H9 (cell line): ENCODE measurements at regions not wholly inside any gene's neighbourhood (a gene's known extent, or its start where the extent isn't known, plus 50 kb on each side); places are given as distances from the start of the nearest gene placed in this dataset.

Experiments used
- DNase-seq: peaks from one replicate; pipeline ENCODE4 v3.0.0-alpha.2; 2017
- H2AFZ ChIP-seq: one replicate; pipeline ENCODE4 v1.6.1; 2013; ENCODE audit warnings: mild to moderate bottlenecking, low read length, control low read depth, moderate library complexity
- H2AK5ac ChIP-seq: 2 replicates; pipeline ENCODE4 v1.6.1; 2013; ENCODE audit warnings: low read length, control low read depth, mixed read lengths; ENCODE audit not compliant: insufficient read length
- H2BK120ac ChIP-seq: one replicate; pipeline ENCODE4 v1.6.1; 2013; ENCODE audit warnings: low read depth, mild to moderate bottlenecking, low read length, control low read depth, inconsistent platforms; ENCODE audit not compliant: poor library complexity, severe bottlenecking
- H2BK12ac ChIP-seq: 2 replicates; pipeline ENCODE4 v1.6.1; 2013; ENCODE audit warnings: low read length, control low read depth, mixed read lengths, low read depth; ENCODE audit not compliant: insufficient read length
- H2BK15ac ChIP-seq: 2 replicates; pipeline ENCODE4 v1.6.1; 2013; ENCODE audit warnings: low read depth, low read length, control low read depth
- H2BK20ac ChIP-seq: one replicate; pipeline ENCODE4 v1.6.1; 2013; ENCODE audit warnings: low read depth, mild to moderate bottlenecking, low read length, control low read depth, inconsistent platforms; ENCODE audit not compliant: poor library complexity, severe bottlenecking
- H2BK5ac ChIP-seq: 2 replicates; pipeline ENCODE4 v1.6.1; 2013; ENCODE audit warnings: low read length, control low read depth, mixed read lengths; ENCODE audit not compliant: insufficient read length
- H3K14ac ChIP-seq: 2 replicates; pipeline ENCODE4 v1.6.1; 2013; ENCODE audit warnings: low read length, control low read depth; ENCODE audit not compliant: insufficient read depth
- H3K18ac ChIP-seq: 2 replicates; pipeline ENCODE4 v1.6.1; 2013; ENCODE audit warnings: low read depth, mild to moderate bottlenecking, mixed read lengths, low read length, control low read depth; ENCODE audit not compliant: insufficient read length
- H3K23ac ChIP-seq: 2 replicates; pipeline ENCODE4 v1.6.1; 2013; ENCODE audit warnings: low read length, control low read depth, mixed read lengths, low read depth; ENCODE audit not compliant: insufficient read length
- H3K23me2 ChIP-seq: 2 replicates; pipeline ENCODE4 v1.6.1; 2013; ENCODE audit warnings: low read depth, mild to moderate bottlenecking, mixed read lengths, low read length, control low read depth; ENCODE audit not compliant: insufficient read length, poor library complexity, severe bottlenecking
- H3K27ac ChIP-seq: 2 replicates; pipeline ENCODE4 v1.5.1; 2013; ENCODE audit warnings: low read length, control low read depth, mixed read lengths, low read depth; ENCODE audit not compliant: insufficient read length
- H3K27me3 ChIP-seq: 2 replicates; pipeline ENCODE4 v1.6.1; 2013; ENCODE audit warnings: low read length, control low read depth, inconsistent platforms; ENCODE audit not compliant: insufficient read depth
- H3K4ac ChIP-seq: 2 replicates; pipeline ENCODE4 v1.6.1; 2013; ENCODE audit warnings: low read depth, mild to moderate bottlenecking, control low read depth, inconsistent platforms, low read length, moderate library complexity
- H3K4me1 ChIP-seq: 2 replicates; pipeline ENCODE4 v1.6.1; 2013; ENCODE audit warnings: low read length, control low read depth, inconsistent platforms; ENCODE audit not compliant: insufficient read depth
- H3K4me2 ChIP-seq: 2 replicates; pipeline ENCODE4 v1.6.1; 2013; ENCODE audit warnings: low read length, control low read depth, mixed read lengths; ENCODE audit not compliant: insufficient read length, insufficient read depth
- H3K56ac ChIP-seq: 2 replicates; pipeline ENCODE4 v1.6.1; 2013; ENCODE audit warnings: low read depth, mild to moderate bottlenecking, mixed read lengths, low read length, control low read depth; ENCODE audit not compliant: insufficient read length
- H3K79me1 ChIP-seq: 2 replicates; pipeline ENCODE4 v1.6.1; 2013; ENCODE audit warnings: low read depth, mild to moderate bottlenecking, moderate library complexity, low read length, control low read depth, inconsistent platforms; ENCODE audit not compliant: insufficient read depth, poor library complexity, severe bottlenecking
- H3K79me2 ChIP-seq: 2 replicates; pipeline ENCODE4 v1.6.1; 2013; ENCODE audit warnings: low read length, control low read depth, inconsistent platforms; ENCODE audit not compliant: insufficient read depth
- H3K9ac ChIP-seq: 2 replicates; pipeline ENCODE4 v1.6.1; 2013; ENCODE audit warnings: low read length, control low read depth, mixed read lengths; ENCODE audit not compliant: insufficient read length; ENCODE audit errors: extremely low read depth
- H3K9me3 ChIP-seq: one replicate; pipeline ENCODE4 v1.6.1; 2013; ENCODE audit warnings: low read depth, low read length, inconsistent platforms; ENCODE audit not compliant: control insufficient read depth
- H3T11ph ChIP-seq: one replicate; pipeline ENCODE4 v1.6.1; 2013; ENCODE audit warnings: mild to moderate bottlenecking, low read length, control low read depth, inconsistent platforms
- H4K20me1 ChIP-seq: one replicate; pipeline ENCODE4 v1.6.1; 2013; ENCODE audit not compliant: control insufficient read depth, insufficient read length, insufficient read depth
- H4K5ac ChIP-seq: 2 replicates; pipeline ENCODE4 v1.6.1; 2013; ENCODE audit warnings: low read depth, mild to moderate bottlenecking, mixed read lengths, low read length, control low read depth; ENCODE audit not compliant: insufficient read length
- H4K8ac ChIP-seq: replicated peaks from 2 replicates; pipeline ENCODE4 v1.6.1; 2013; ENCODE audit warnings: low read length, control low read depth, mixed read lengths, low read depth; ENCODE audit not compliant: insufficient read length
- H4K91ac ChIP-seq: 2 replicates; pipeline ENCODE4 v1.6.1; 2013; ENCODE audit warnings: low read depth, mild to moderate bottlenecking, moderate library complexity, mixed read lengths, low read length, control low read depth; ENCODE audit not compliant: insufficient read length
- H3K27ac Mint-ChIP-seq, 3 experiments: 2 replicates in 2 of 3; 3 replicates in 1 of 3; pipeline ENCODE4 v1.8.0; 2020 to 2021; ENCODE audit warnings: mixed read lengths in 3 of 3, mild to moderate bottlenecking in 1 of 3, moderate library complexity in 1 of 3
- H3K27me3 Mint-ChIP-seq: 2 replicates; pipeline ENCODE4 v1.8.0; 2021; ENCODE audit warnings: low read depth, mild to moderate bottlenecking, moderate library complexity, mixed read lengths
- H3K36me3 Mint-ChIP-seq, 3 experiments: 2 replicates in 2 of 3; 3 replicates in 1 of 3; pipeline ENCODE4 v1.8.0; 2020 to 2021; ENCODE audit warnings: low read depth in 3 of 3, mixed read lengths in 3 of 3; ENCODE audit not compliant: insufficient read depth in 1 of 3
- H3K4me1 Mint-ChIP-seq, 2 experiments: 2 replicates each; pipeline ENCODE4 v1.8.0; 2020; ENCODE audit warnings: mixed read lengths in 2 of 2
- H3K4me3 Mint-ChIP-seq, 2 experiments: 2 replicates in 1 of 2; 3 replicates in 1 of 2; pipeline ENCODE4 v1.8.0; 2020 to 2021; ENCODE audit warnings: mild to moderate bottlenecking in 2 of 2, mixed read lengths in 2 of 2, moderate library complexity in 1 of 2
- H3K9me3 Mint-ChIP-seq, 2 experiments: 2 replicates in 1 of 2; 3 replicates in 1 of 2; pipeline ENCODE4 v1.8.0; 2020; ENCODE audit warnings: mild to moderate bottlenecking in 2 of 2, mixed read lengths in 2 of 2, moderate library complexity in 1 of 2
- WGBS: extraction: QIAGEN DNeasy Blood & Tissue Kit; methylation state at CpG from one replicate; pipeline ENCODE4 v1.1.7; 2013; ENCODE audit warnings: missing lambda C conversion rate, low lambda C conversion rate, mixed read lengths; ENCODE audit not compliant: insufficient read length; ENCODE audit errors: extremely low coverage; 5-methylcytosine and 5-hydroxymethylcytosine counted together
- TF ChIP-seq, protein P1 (sequence below): fragments of 200-600 bp; sonication (generic); conservative IDR thresholded peaks from 3 replicates; pipeline ENCODE4 v1.8.0; 2021; ENCODE audit warnings: antibody characterized with exemption, mild to moderate bottlenecking

DNA sequence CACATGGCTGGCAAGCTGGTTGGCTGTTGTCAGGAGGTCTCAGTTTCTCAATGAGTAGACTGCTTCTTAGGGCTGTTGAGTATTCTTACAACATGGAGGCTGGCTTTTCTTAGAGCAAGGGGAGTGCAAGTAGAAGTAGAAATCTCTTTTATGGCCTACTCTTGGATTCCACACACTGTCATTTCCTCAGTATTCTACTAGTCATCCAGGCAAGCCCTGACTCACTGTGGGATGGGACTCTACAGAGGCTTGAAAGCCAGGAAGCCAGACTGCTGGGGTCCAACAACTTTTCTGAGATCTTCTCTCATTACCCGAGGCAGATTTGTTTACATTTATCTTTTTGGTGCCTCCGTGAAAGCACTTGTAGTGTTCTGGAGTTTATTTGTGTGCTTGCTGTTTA lies 196.2 kb upstream of the APP start:
- no CpG with 5 or more reads among the region's 2 CpGs for WGBS

More for the DNA sequence above, 196.2 kb upstream of the APP start:
- no peaks in the 10 kb centered on the region for H3K79me2 ChIP-seq
- H3K4me2 ChIP-seq = no peak overlapping the region
- no peak overlapping the region for H3K27ac ChIP-seq
- TF ChIP-seq, protein P1, sequence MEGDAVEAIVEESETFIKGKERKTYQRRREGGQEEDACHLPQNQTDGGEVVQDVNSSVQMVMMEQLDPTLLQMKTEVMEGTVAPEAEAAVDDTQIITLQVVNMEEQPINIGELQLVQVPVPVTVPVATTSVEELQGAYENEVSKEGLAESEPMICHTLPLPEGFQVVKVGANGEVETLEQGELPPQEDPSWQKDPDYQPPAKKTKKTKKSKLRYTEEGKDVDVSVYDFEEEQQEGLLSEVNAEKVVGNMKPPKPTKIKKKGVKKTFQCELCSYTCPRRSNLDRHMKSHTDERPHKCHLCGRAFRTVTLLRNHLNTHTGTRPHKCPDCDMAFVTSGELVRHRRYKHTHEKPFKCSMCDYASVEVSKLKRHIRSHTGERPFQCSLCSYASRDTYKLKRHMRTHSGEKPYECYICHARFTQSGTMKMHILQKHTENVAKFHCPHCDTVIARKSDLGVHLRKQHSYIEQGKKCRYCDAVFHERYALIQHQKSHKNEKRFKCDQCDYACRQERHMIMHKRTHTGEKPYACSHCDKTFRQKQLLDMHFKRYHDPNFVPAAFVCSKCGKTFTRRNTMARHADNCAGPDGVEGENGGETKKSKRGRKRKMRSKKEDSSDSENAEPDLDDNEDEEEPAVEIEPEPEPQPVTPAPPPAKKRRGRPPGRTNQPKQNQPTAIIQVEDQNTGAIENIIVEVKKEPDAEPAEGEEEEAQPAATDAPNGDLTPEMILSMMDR = no peak
- DNase-seq = no peak
- H3K23ac ChIP-seq = no peak overlapping the region
- no peak overlapping the region for H2BK12ac ChIP-seq
- no peaks in the 10 kb centered on the region for H3K79me1 ChIP-seq
- H2BK120ac ChIP-seq = no peak overlapping the region
- no peaks in the 10 kb centered on the region for H3K23me2 ChIP-seq
- H4K5ac ChIP-seq = no peak overlapping the region
- no peak overlapping the region for H3T11ph ChIP-seq
- no peak overlapping the region for H3K4ac ChIP-seq
- Mint-ChIP-seq H3K36me3 (no peaks in the 10 kb centered on the region), H3K9me3 (no peaks in the 10 kb centered on the region), H3K27ac (no peak overlapping the region), H3K27me3 (no peaks in the 10 kb centered on the region), H3K4me1 (peaks cover 13 to 17% of the 10 kb centered on the region in 2 experiments), H3K4me3 (no peak overlapping the region)
- H2BK15ac ChIP-seq = no peak overlapping the region
- no peaks in the 10 kb centered on the region for H3K9me3 ChIP-seq
- H3K56ac ChIP-seq = no peak overlapping the region
- H3K18ac ChIP-seq = no peak overlapping the region
- no peaks in the 10 kb centered on the region for H3K4me1 ChIP-seq
- no peak overlapping the region for H2AFZ ChIP-seq
- H4K91ac ChIP-seq = no peak overlapping the region
- no peak overlapping the region for H4K8ac ChIP-seq
- no peak overlapping the region for H3K9ac ChIP-seq
- no peak overlapping the region for H2AK5ac ChIP-seq
- no peak overlapping the region for H3K14ac ChIP-seq
- H3K27me3 ChIP-seq = no peaks in the 10 kb centered on the region
- H2BK20ac ChIP-seq = no peak overlapping the region
- no peaks in the 10 kb centered on the region for H4K20me1 ChIP-seq
- no peak overlapping the region for H2BK5ac ChIP-seq
